GM23338 (cell line): ENCODE measurements at regions not wholly inside any gene's neighbourhood (a gene's known extent, or its start where the extent isn't known, plus 50 kb on each side); places are given as distances from the start of the nearest gene placed in this dataset.
"Not testable (repeated sequence)": the region's sequence is repeated elsewhere in the genome, so short reads cannot be mapped to it uniquely, and the experiment has no call there.

Experiments
- ATAC-seq: fragments of 200-7000 bp; cut with Tn5 transposase; 3 replicates; pipeline ENCODE4 v1.9.1; 2020
- DNase-seq: peaks from one replicate; pipeline ENCODE4 v3.0.0-alpha.2; 2015; ENCODE audit warnings: low spot score
- H2AFZ ChIP-seq: fragments of 200-600 bp; sonication (generic); 2 replicates; pipeline ENCODE4 v1.8.0; 2016; ENCODE audit warnings: antibody characterized with exemption, mild to moderate bottlenecking, moderate library complexity
- H3F3A ChIP-seq: fragments of 200-600 bp; sonication (generic); replicated peaks from 2 replicates; pipeline ENCODE4 v1.8.0; 2017; ENCODE audit warnings: antibody characterized with exemption, mixed run types, low read depth
- H3K27ac ChIP-seq: fragments of 200-600 bp; sonication (generic); 2 replicates; pipeline ENCODE4 v1.6.1; 2016; ENCODE audit warnings: low read depth
- H3K27me3 ChIP-seq: fragments of 200-600 bp; sonication (generic); 2 replicates; pipeline ENCODE4 v1.8.0; 2016; ENCODE audit warnings: mild to moderate bottlenecking, mixed run types, moderate library complexity; ENCODE audit not compliant: insufficient read depth
- H3K36me3 ChIP-seq: fragments of 200-600 bp; sonication (generic); 2 replicates; pipeline ENCODE4 v1.8.0; 2016; ENCODE audit warnings: mild to moderate bottlenecking; ENCODE audit not compliant: insufficient read depth
- H3K4me1 ChIP-seq: fragments of 200-600 bp; sonication (generic); 2 replicates; pipeline ENCODE4 v1.8.0; 2016; ENCODE audit warnings: mild to moderate bottlenecking, moderate library complexity; ENCODE audit not compliant: insufficient read depth
- H3K4me2 ChIP-seq: fragments of 200-600 bp; sonication (generic); 2 replicates; pipeline ENCODE4 v1.7.1; 2017; ENCODE audit warnings: mixed run types
- H3K4me3 ChIP-seq: fragments of 200-600 bp; sonication (generic); 2 replicates; pipeline ENCODE4 v1.6.1; 2016; ENCODE audit warnings: mixed run types
- H3K79me2 ChIP-seq: fragments of 200-600 bp; sonication (generic); replicated peaks from 2 replicates; pipeline ENCODE4 v1.8.0; 2017; ENCODE audit warnings: mild to moderate bottlenecking; ENCODE audit not compliant: insufficient read depth
- H3K9me2 ChIP-seq: fragments of 200-600 bp; sonication (generic); 2 replicates; pipeline ENCODE4 v1.8.0; 2017; ENCODE audit not compliant: insufficient read depth
- H4K20me1 ChIP-seq: fragments of 200-600 bp; sonication (generic); replicated peaks from 2 replicates; pipeline ENCODE4 v1.8.0; 2017; ENCODE audit warnings: mild to moderate bottlenecking; ENCODE audit not compliant: insufficient read depth
- H3K27ac Mint-ChIP-seq: 2 replicates; pipeline ENCODE4 v1.8.0; 2020; ENCODE audit warnings: inconsistent platforms, mild to moderate bottlenecking, moderate library complexity, mixed read lengths
- H3K27me3 Mint-ChIP-seq: 3 replicates; pipeline ENCODE4 v1.8.0; 2022; ENCODE audit warnings: low read depth, mild to moderate bottlenecking, moderate library complexity, mixed read lengths, inconsistent platforms; ENCODE audit not compliant: insufficient read depth, poor library complexity
- H3K36me3 Mint-ChIP-seq: 3 replicates; pipeline ENCODE4 v1.8.0; 2021; ENCODE audit warnings: low read depth, mild to moderate bottlenecking, inconsistent platforms, moderate library complexity, mixed read lengths
- H3K4me1 Mint-ChIP-seq: 3 replicates; pipeline ENCODE4 v1.8.0; 2020; ENCODE audit warnings: mild to moderate bottlenecking, inconsistent platforms, mixed read lengths
- H3K4me3 Mint-ChIP-seq: 3 replicates; pipeline ENCODE4 v1.8.0; 2021; ENCODE audit warnings: moderate library complexity, mild to moderate bottlenecking, inconsistent platforms, mixed read lengths
- H3K9me3 Mint-ChIP-seq: 3 replicates; pipeline ENCODE4 v1.8.0; 2020; ENCODE audit warnings: moderate library complexity, mild to moderate bottlenecking, inconsistent platforms, mixed read lengths
- CREB1 ChIP-seq: fragments of 250-450 bp; sonication (Bioruptor Pico); IDR thresholded peaks from 2 replicates; pipeline ENCODE4 v1.5.0; 2020; ENCODE audit warnings: low read depth, mild to moderate bottlenecking, moderate library complexity
- EZH2 ChIP-seq: fragments of 200-600 bp; sonication (generic); IDR thresholded peaks from one replicate; pipeline ENCODE4 v1.8.0; 2017; ENCODE audit warnings: antibody characterized with exemption, mild to moderate bottlenecking, low read depth; ENCODE audit not compliant: unreplicated experiment
- EZH2phosphoT487 ChIP-seq: fragments of 200-600 bp; sonication (generic); IDR thresholded peaks from one replicate; pipeline ENCODE4 v1.8.1; 2018; ENCODE audit warnings: antibody characterized with exemption; ENCODE audit not compliant: unreplicated experiment
- JUNB ChIP-seq: IDR thresholded peaks from one replicate; pipeline ENCODE4 v1.6.1; 2016; ENCODE audit warnings: antibody characterized with exemption; ENCODE audit not compliant: unreplicated experiment
- POLR2AphosphoS5 ChIP-seq: IDR thresholded peaks from 2 replicates; pipeline ENCODE4 v1.6.1; 2016; ENCODE audit warnings: antibody characterized with exemption, low read depth
- REST ChIP-seq: IDR thresholded peaks from one replicate; pipeline ENCODE4 v1.6.1; 2018; ENCODE audit warnings: antibody characterized with exemption; ENCODE audit not compliant: unreplicated experiment
- ZNF331 ChIP-seq: fragments of 250-450 bp; sonication (Bioruptor Pico); IDR thresholded peaks from 2 replicates; pipeline ENCODE4 v1.5.0; 2020; ENCODE audit warnings: low read depth, mild to moderate bottlenecking, moderate library complexity
- ZNF462 ChIP-seq: fragments of 250-450 bp; sonication (Bioruptor Pico); IDR thresholded peaks from 2 replicates; pipeline ENCODE4 v1.5.0; 2020; ENCODE audit warnings: mild to moderate bottlenecking, moderate library complexity
- TF ChIP-seq, protein P1 (sequence below): IDR thresholded peaks from 2 replicates; pipeline ENCODE4 v1.6.1; 2016; ENCODE audit warnings: antibody characterized with exemption
- TF ChIP-seq, protein P2 (sequence below), 2 experiments: fragments of 200-600 bp in 1 of 2; sonication (generic) in 1 of 2; conservative IDR thresholded peaks; 2 replicates each; pipeline versions ENCODE4 v1.5.1 to v1.6.1; 2016 to 2017; ENCODE audit warnings: antibody characterized with exemption in 2 of 2, low read depth in 2 of 2, mild to moderate bottlenecking in 2 of 2, moderate library complexity in 1 of 2

DNA sequence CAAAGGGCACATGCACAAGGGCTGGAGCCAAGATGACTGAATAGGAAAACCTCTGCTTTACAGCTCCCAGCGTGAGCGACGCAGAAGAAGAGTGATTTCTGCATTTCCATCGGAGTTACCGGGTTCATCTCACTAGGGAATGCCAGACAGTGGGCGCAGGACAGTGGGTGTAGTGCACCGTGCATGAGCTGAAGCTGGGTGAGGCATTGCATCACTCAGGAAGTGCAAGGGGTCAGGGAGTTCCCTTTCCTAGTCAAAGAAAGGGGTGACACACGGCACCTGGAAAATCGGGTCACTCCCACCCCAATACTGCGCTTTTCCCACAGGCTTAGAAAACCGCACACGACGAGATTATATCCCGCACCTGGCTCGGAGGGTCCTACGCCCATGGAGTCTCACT lies 64.5 kb upstream of the HTR1E start:
- not testable (repeated sequence) for ATAC-seq, H3K27me3 ChIP-seq, H3K4me1 Mint-ChIP-seq, H3K36me3 ChIP-seq, H4K20me1 ChIP-seq, H3K9me2 ChIP-seq, DNase-seq, H3F3A ChIP-seq, H3K27ac Mint-ChIP-seq, H3K79me2 ChIP-seq, H3K4me2 ChIP-seq, H2AFZ ChIP-seq, H3K27ac ChIP-seq, H3K4me3 ChIP-seq, H3K4me3 Mint-ChIP-seq, H3K27me3 Mint-ChIP-seq, H3K4me1 ChIP-seq
- Mint-ChIP-seq H3K36me3 (peaks cover 36% of the 10 kb centered on the region; the same call in 2 of the 3 replicates), H3K9me3 (peaks cover 55% of the 10 kb centered on the region)

DNA sequence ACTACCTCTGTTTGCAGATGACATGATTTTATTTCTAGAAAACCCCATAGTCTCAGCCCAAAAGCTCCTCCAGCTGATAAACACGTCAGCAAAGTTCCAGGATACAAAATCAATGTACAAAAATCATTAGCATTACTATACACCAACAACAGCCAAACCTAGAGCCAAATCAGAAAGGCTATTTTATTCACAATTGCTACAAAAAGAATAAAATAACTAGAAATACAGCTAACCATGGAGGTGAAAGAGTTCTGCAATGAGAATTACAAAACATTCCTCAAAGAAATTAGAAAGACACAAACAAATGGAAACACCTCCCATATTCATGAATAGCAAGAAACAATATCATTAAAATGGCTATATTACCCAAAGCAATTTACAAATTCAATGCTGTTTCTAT lies 65.6 kb upstream of the HTR1E start:
- H2AFZ ChIP-seq = no peak overlapping the region
- H3K9me2 ChIP-seq = no peaks in the 10 kb centered on the region; the same call in 1 of the 2 replicates
- H4K20me1 ChIP-seq = no peaks in the 10 kb centered on the region
- DNase-seq = no peak
- Mint-ChIP-seq H3K4me1 (no peaks in the 10 kb centered on the region), H3K27me3 (peaks cover 2% of the 10 kb centered on the region), H3K27ac (no peak overlapping the region), H3K9me3 (peaks cover 55% of the 10 kb centered on the region), H3K36me3 (peaks cover 36% of the 10 kb centered on the region; the same call in 2 of the 3 replicates), H3K4me3 (no peak overlapping the region)
- H3F3A ChIP-seq = no peaks in the 10 kb centered on the region
- H3K27me3 ChIP-seq = no peaks in the 10 kb centered on the region
- no peaks in the 10 kb centered on the region for H3K4me1 ChIP-seq
- no peak overlapping the region for H3K4me2 ChIP-seq
- ATAC-seq = no peak
- H3K79me2 ChIP-seq = no peaks in the 10 kb centered on the region
- H3K36me3 ChIP-seq = no peaks in the 10 kb centered on the region
- no peak overlapping the region for H3K4me3 ChIP-seq
- H3K27ac ChIP-seq = no peak overlapping the region
- TF ChIP-seq, protein P1, sequence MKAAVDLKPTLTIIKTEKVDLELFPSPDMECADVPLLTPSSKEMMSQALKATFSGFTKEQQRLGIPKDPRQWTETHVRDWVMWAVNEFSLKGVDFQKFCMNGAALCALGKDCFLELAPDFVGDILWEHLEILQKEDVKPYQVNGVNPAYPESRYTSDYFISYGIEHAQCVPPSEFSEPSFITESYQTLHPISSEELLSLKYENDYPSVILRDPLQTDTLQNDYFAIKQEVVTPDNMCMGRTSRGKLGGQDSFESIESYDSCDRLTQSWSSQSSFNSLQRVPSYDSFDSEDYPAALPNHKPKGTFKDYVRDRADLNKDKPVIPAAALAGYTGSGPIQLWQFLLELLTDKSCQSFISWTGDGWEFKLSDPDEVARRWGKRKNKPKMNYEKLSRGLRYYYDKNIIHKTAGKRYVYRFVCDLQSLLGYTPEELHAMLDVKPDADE = no peak
- TF ChIP-seq REST = no peak
- TF ChIP-seq JUNB = no peak
- no peak for TF ChIP-seq EZH2phosphoT487
- no peak for TF ChIP-seq EZH2
- TF ChIP-seq POLR2AphosphoS5 = no peak
- TF ChIP-seq CREB1 (CRISPR knock-in tag) = no peak
- TF ChIP-seq ZNF331 (CRISPR knock-in tag) = no peak
- TF ChIP-seq, protein P2, sequence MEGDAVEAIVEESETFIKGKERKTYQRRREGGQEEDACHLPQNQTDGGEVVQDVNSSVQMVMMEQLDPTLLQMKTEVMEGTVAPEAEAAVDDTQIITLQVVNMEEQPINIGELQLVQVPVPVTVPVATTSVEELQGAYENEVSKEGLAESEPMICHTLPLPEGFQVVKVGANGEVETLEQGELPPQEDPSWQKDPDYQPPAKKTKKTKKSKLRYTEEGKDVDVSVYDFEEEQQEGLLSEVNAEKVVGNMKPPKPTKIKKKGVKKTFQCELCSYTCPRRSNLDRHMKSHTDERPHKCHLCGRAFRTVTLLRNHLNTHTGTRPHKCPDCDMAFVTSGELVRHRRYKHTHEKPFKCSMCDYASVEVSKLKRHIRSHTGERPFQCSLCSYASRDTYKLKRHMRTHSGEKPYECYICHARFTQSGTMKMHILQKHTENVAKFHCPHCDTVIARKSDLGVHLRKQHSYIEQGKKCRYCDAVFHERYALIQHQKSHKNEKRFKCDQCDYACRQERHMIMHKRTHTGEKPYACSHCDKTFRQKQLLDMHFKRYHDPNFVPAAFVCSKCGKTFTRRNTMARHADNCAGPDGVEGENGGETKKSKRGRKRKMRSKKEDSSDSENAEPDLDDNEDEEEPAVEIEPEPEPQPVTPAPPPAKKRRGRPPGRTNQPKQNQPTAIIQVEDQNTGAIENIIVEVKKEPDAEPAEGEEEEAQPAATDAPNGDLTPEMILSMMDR (conservative IDR thresholded peaks at IDR 0.05; ENCODE audit: low read depth in 2 of 2) = no peak
- no peak for TF ChIP-seq ZNF462 (CRISPR knock-in tag)
